ENCODE measurements at regions not wholly inside any gene's neighbourhood (a gene's known extent, or its start where the extent isn't known, plus 50 kb on each side); places are given as distances from the start of the nearest gene placed in this dataset.
A peak's percentile ranks its signal among the peaks of the same experiment; 100 is the strongest.

GRCh38 chr7:118059209-118059608 is 124.8 kb upstream of the LSM8 start:
- WGBS: 87% methylated on average over 2 of the region's 2 CpGs
- DNase-seq (ENCODE audit: low read depth in 6 of 9, low spot score in 9 of 9): no peak
- no peaks in the 10 kb centered on the region for H3K36me3 ChIP-seq (ENCODE audit: control insufficient read depth in 2 of 2, insufficient read depth in 2 of 2, low read length in 1 of 2)
- no peak overlapping the region for H3K4me3 ChIP-seq (ENCODE audit: low read length in 2 of 2)
- no peaks in the 10 kb centered on the region for H3K4me1 ChIP-seq (ENCODE audit: control insufficient read depth in 2 of 2, insufficient read depth in 2 of 2, low read length in 2 of 2)
- H3K27me3 ChIP-seq (ENCODE audit: control insufficient read depth in 2 of 2, insufficient read depth in 1 of 2, low read length in 1 of 2): no peaks in the 10 kb centered on the region
- H3K27ac ChIP-seq (ENCODE audit: low read depth in 1 of 2, low read length in 1 of 2): no peak overlapping the region
- H3K9me3 ChIP-seq (ENCODE audit: control insufficient read depth in 2 of 2, insufficient read depth in 1 of 2, low read length in 1 of 2): no peaks in the 10 kb centered on the region

- Histone ChIP-seq H3K9me3 (ENCODE audit: control insufficient read depth in 2 of 2, insufficient read depth in 1 of 2, low read length in 1 of 2) (no peaks in the 10 kb centered on the region), H3K4me1 (ENCODE audit: control insufficient read depth in 2 of 2, insufficient read depth in 2 of 2, low read length in 2 of 2) (no peaks in the 10 kb centered on the region), H3K27ac (ENCODE audit: low read depth in 1 of 2, low read length in 1 of 2) (no peak overlapping the region), H3K36me3 (ENCODE audit: control insufficient read depth in 2 of 2, insufficient read depth in 2 of 2, low read length in 1 of 2) (no peaks in the 10 kb centered on the region), H3K27me3 (ENCODE audit: control insufficient read depth in 2 of 2, insufficient read depth in 1 of 2, low read length in 1 of 2) (no peaks in the 10 kb centered on the region), H3K4me3 (ENCODE audit: low read length in 2 of 2) (no peak overlapping the region)
- WGBS: 51% methylated on average over 1 of the region's 1 CpG
- no peak for DNase-seq (ENCODE audit: low read depth in 6 of 9, low spot score in 9 of 9)
Observed at GRCh38 chr7:118060692-118061091, 123.3 kb upstream of the LSM8 start.

GRCh38 chr7:118061386-118061785 is 122.6 kb upstream of the LSM8 start:
- Histone ChIP-seq H3K4me3 (ENCODE audit: low read length in 2 of 2) (no peak overlapping the region), H3K36me3 (ENCODE audit: control insufficient read depth in 2 of 2, insufficient read depth in 2 of 2, low read length in 1 of 2) (no peaks in the 10 kb centered on the region), H3K27me3 (ENCODE audit: control insufficient read depth in 2 of 2, insufficient read depth in 1 of 2, low read length in 1 of 2) (no peaks in the 10 kb centered on the region), H3K27ac (ENCODE audit: low read depth in 1 of 2, low read length in 1 of 2) (no peak overlapping the region), H3K9me3 (ENCODE audit: control insufficient read depth in 2 of 2, insufficient read depth in 1 of 2, low read length in 1 of 2) (no peaks in the 10 kb centered on the region), H3K4me1 (ENCODE audit: control insufficient read depth in 2 of 2, insufficient read depth in 2 of 2, low read length in 2 of 2) (no peaks in the 10 kb centered on the region)
- WGBS: 71% methylated on average over 6 of the region's 6 CpGs
- DNase-seq (ENCODE audit: low read depth in 6 of 9, low spot score in 9 of 9): no peak

GRCh38 chr7:118072893-118073674 is 110.9 kb upstream of the LSM8 start:
- DNase-seq (ENCODE audit: low read depth in 6 of 9, low spot score in 9 of 9): peak in 1 of 9 donors; percentile 9
- H3K4me1 ChIP-seq (ENCODE audit: control insufficient read depth in 2 of 2, insufficient read depth in 2 of 2, low read length in 2 of 2): no peaks in the 10 kb centered on the region

GRCh38 chr7:118075936-118076335 is 108.0 kb upstream of the LSM8 start:
- H3K27ac ChIP-seq (ENCODE audit: low read depth in 1 of 2, low read length in 1 of 2): no peak overlapping the region
- no peak overlapping the region for H3K4me3 ChIP-seq (ENCODE audit: low read length in 2 of 2)
- no peak for DNase-seq (ENCODE audit: low read depth in 6 of 9, low spot score in 9 of 9)
- WGBS: 95% methylated on average over 2 of the region's 2 CpGs
- no peaks in the 10 kb centered on the region for H3K27me3 ChIP-seq (ENCODE audit: control insufficient read depth in 2 of 2, insufficient read depth in 1 of 2, low read length in 1 of 2)
- no peaks in the 10 kb centered on the region for H3K36me3 ChIP-seq (ENCODE audit: control insufficient read depth in 2 of 2, insufficient read depth in 2 of 2, low read length in 1 of 2)
- H3K9me3 ChIP-seq (ENCODE audit: control insufficient read depth in 2 of 2, insufficient read depth in 1 of 2, low read length in 1 of 2): no peaks in the 10 kb centered on the region
- no peaks in the 10 kb centered on the region for H3K4me1 ChIP-seq (ENCODE audit: control insufficient read depth in 2 of 2, insufficient read depth in 2 of 2, low read length in 2 of 2)

More at GRCh38 chr7:118072893-118073674, 110.9 kb upstream of the LSM8 start:
- no peaks in the 10 kb centered on the region for H3K27me3 ChIP-seq (ENCODE audit: control insufficient read depth in 2 of 2, insufficient read depth in 1 of 2, low read length in 1 of 2)
- no peaks in the 10 kb centered on the region for H3K36me3 ChIP-seq (ENCODE audit: control insufficient read depth in 2 of 2, insufficient read depth in 2 of 2, low read length in 1 of 2)
- 73% methylated on average over 5 of the region's 5 CpGs for WGBS
- no peaks in the 10 kb centered on the region for H3K9me3 ChIP-seq (ENCODE audit: control insufficient read depth in 2 of 2, insufficient read depth in 1 of 2, low read length in 1 of 2)
- H3K4me3 ChIP-seq (ENCODE audit: low read length in 2 of 2): no peak overlapping the region
- peak overlapping the region in 1 of 2 donors; percentile 1 for H3K27ac ChIP-seq (ENCODE audit: low read depth in 1 of 2, low read length in 1 of 2)

- H3K27ac ChIP-seq (ENCODE audit: low read depth in 1 of 2, low read length in 1 of 2): no peak overlapping the region
- no peaks in the 10 kb centered on the region for H3K4me1 ChIP-seq (ENCODE audit: control insufficient read depth in 2 of 2, insufficient read depth in 2 of 2, low read length in 2 of 2)
- no peaks in the 10 kb centered on the region for H3K9me3 ChIP-seq (ENCODE audit: control insufficient read depth in 2 of 2, insufficient read depth in 1 of 2, low read length in 1 of 2)
- H3K27me3 ChIP-seq (ENCODE audit: control insufficient read depth in 2 of 2, insufficient read depth in 1 of 2, low read length in 1 of 2): no peaks in the 10 kb centered on the region
- no peak overlapping the region for H3K4me3 ChIP-seq (ENCODE audit: low read length in 2 of 2)
- DNase-seq (ENCODE audit: low read depth in 6 of 9, low spot score in 9 of 9): no peak
- H3K36me3 ChIP-seq (ENCODE audit: control insufficient read depth in 2 of 2, insufficient read depth in 2 of 2, low read length in 1 of 2): no peaks in the 10 kb centered on the region
- 86% methylated on average over 3 of the region's 3 CpGs for WGBS
Observed at GRCh38 chr7:118076564-118076963, 107.4 kb upstream of the LSM8 start.

- no peak for DNase-seq (ENCODE audit: low read depth in 6 of 9, low spot score in 9 of 9)
- H3K4me1 ChIP-seq (ENCODE audit: control insufficient read depth in 2 of 2, insufficient read depth in 2 of 2, low read length in 2 of 2): no peaks in the 10 kb centered on the region
- H3K4me3 ChIP-seq (ENCODE audit: low read length in 2 of 2): no peak overlapping the region
- H3K27ac ChIP-seq (ENCODE audit: low read depth in 1 of 2, low read length in 1 of 2): no peak overlapping the region
- H3K27me3 ChIP-seq (ENCODE audit: control insufficient read depth in 2 of 2, insufficient read depth in 1 of 2, low read length in 1 of 2): no peaks in the 10 kb centered on the region
- no peaks in the 10 kb centered on the region for H3K36me3 ChIP-seq (ENCODE audit: control insufficient read depth in 2 of 2, insufficient read depth in 2 of 2, low read length in 1 of 2)
- H3K9me3 ChIP-seq (ENCODE audit: control insufficient read depth in 2 of 2, insufficient read depth in 1 of 2, low read length in 1 of 2): no peaks in the 10 kb centered on the region
Observed at GRCh38 chr7:118078015-118078414, 105.9 kb upstream of the LSM8 start.

GRCh38 chr7:118079369-118079768 is 104.6 kb upstream of the LSM8 start:
- Histone ChIP-seq H3K27me3 (ENCODE audit: control insufficient read depth in 2 of 2, insufficient read depth in 1 of 2, low read length in 1 of 2) (no peaks in the 10 kb centered on the region), H3K9me3 (ENCODE audit: control insufficient read depth in 2 of 2, insufficient read depth in 1 of 2, low read length in 1 of 2) (no peaks in the 10 kb centered on the region), H3K27ac (ENCODE audit: low read depth in 1 of 2, low read length in 1 of 2) (no peak overlapping the region), H3K4me3 (ENCODE audit: low read length in 2 of 2) (no peak overlapping the region), H3K36me3 (ENCODE audit: control insufficient read depth in 2 of 2, insufficient read depth in 2 of 2, low read length in 1 of 2) (no peaks in the 10 kb centered on the region), H3K4me1 (ENCODE audit: control insufficient read depth in 2 of 2, insufficient read depth in 2 of 2, low read length in 2 of 2) (no peaks in the 10 kb centered on the region)
- no peak for DNase-seq (ENCODE audit: low read depth in 6 of 9, low spot score in 9 of 9)
- 93% methylated on average over 1 of the region's 1 CpG for WGBS

- Histone ChIP-seq H3K27me3 (ENCODE audit: control insufficient read depth in 2 of 2, insufficient read depth in 1 of 2, low read length in 1 of 2) (no peaks in the 10 kb centered on the region), H3K27ac (ENCODE audit: low read depth in 1 of 2, low read length in 1 of 2) (no peak overlapping the region), H3K9me3 (ENCODE audit: control insufficient read depth in 2 of 2, insufficient read depth in 1 of 2, low read length in 1 of 2) (no peaks in the 10 kb centered on the region)
Observed at GRCh38 chr7:118080947-118081346, 103.0 kb upstream of the LSM8 start.

More at GRCh38 chr7:118080947-118081346, 103.0 kb upstream of the LSM8 start:
- 86% methylated on average over 3 of the region's 3 CpGs for WGBS
- DNase-seq (ENCODE audit: low read depth in 6 of 9, low spot score in 9 of 9): no peak
- Histone ChIP-seq H3K4me1 (ENCODE audit: control insufficient read depth in 2 of 2, insufficient read depth in 2 of 2, low read length in 2 of 2) (no peaks in the 10 kb centered on the region), H3K36me3 (ENCODE audit: control insufficient read depth in 2 of 2, insufficient read depth in 2 of 2, low read length in 1 of 2) (no peaks in the 10 kb centered on the region), H3K4me3 (ENCODE audit: low read length in 2 of 2) (no peak overlapping the region)
